ENCODE measurements at regions not wholly inside any gene's neighbourhood (a gene's known extent, or its start where the extent isn't known, plus 50 kb on each side); places are given as distances from the start of the nearest gene placed in this dataset.

GRCh38 chrX:39960219-39960618, 137.5 kb downstream of the BCOR start:
- TF ChIP-seq ZNF658 (tag by site-specific recombination; IDR thresholded peaks at IDR 0.05) (no peak), ZNF654 (tag by site-specific recombination; IDR thresholded peaks at IDR 0.05; ENCODE audit: low read depth) (no peak), CTCF (tag by site-specific recombination; IDR thresholded peaks at IDR 0.05) (no peak), TCF7L2 (IDR thresholded peaks at IDR 0.05; ENCODE audit: borderline replicate concordance, low read depth, low read length) (no peak), ZNF341 (tag by site-specific recombination; IDR thresholded peaks at IDR 0.05; ENCODE audit: low read depth) (no peak), GFI1B (tag by site-specific recombination; IDR thresholded peaks at IDR 0.05) (no peak), ZNF2 (tag by site-specific recombination; IDR thresholded peaks at IDR 0.05) (no peak), ZNF292 (tag by site-specific recombination; IDR thresholded peaks at IDR 0.05; ENCODE audit: borderline replicate concordance, low read depth) (no peak)

All from HEK293 (cell line).